ENCODE measurements at regions not wholly inside any gene's neighbourhood (a gene's known extent, or its start where the extent isn't known, plus 50 kb on each side); places are given as distances from the start of the nearest gene placed in this dataset.

- no peak for DNase-seq (ENCODE audit: low spot score)
Measured at GRCh38 chr12:87491598-87491997, 537.6 kb downstream of the C12orf50 start.

GRCh38 chr12:87491089-87491488, 538.1 kb downstream of the C12orf50 start:
- Histone ChIP-seq H3K4me3 (no peak overlapping the region), H3K27ac (no peak overlapping the region)
- no peak for TF ChIP-seq CTCF (IDR thresholded peaks at IDR 0.05)
- DNase-seq (ENCODE audit: low spot score): no peak

More at GRCh38 chr12:87491598-87491997, 537.6 kb downstream of the C12orf50 start:
- H3K4me3 ChIP-seq: no peak overlapping the region
- TF ChIP-seq CTCF (IDR thresholded peaks at IDR 0.05): no peak
- H3K27ac ChIP-seq: no peak overlapping the region

- Histone ChIP-seq H3K27ac (no peak overlapping the region), H3K4me3 (no peak overlapping the region)
- DNase-seq (ENCODE audit: low spot score): no peak
- no peak for TF ChIP-seq CTCF (IDR thresholded peaks at IDR 0.05)
Measured at GRCh38 chr12:87469295-87469694, 559.9 kb downstream of the C12orf50 start.

- Histone ChIP-seq H3K4me3 (no peak overlapping the region), H3K27ac (no peak overlapping the region)
- no peak for TF ChIP-seq CTCF (IDR thresholded peaks at IDR 0.05)
- no peak for DNase-seq (ENCODE audit: low spot score)
Measured at GRCh38 chr12:87467936-87468335, 561.3 kb downstream of the C12orf50 start.

GRCh38 chr12:87464565-87464964, 564.6 kb downstream of the C12orf50 start:
- TF ChIP-seq CTCF (IDR thresholded peaks at IDR 0.05): no peak
- no peak overlapping the region for H3K27ac ChIP-seq
- DNase-seq (ENCODE audit: low spot score): no peak
- H3K4me3 ChIP-seq: no peak overlapping the region

GRCh38 chr12:87444039-87444438, 585.2 kb downstream of the C12orf50 start:
- TF ChIP-seq CTCF (IDR thresholded peaks at IDR 0.05): no peak
- no peak overlapping the region for H3K27ac ChIP-seq

GRCh38 chr12:87441511-87441910, 587.7 kb downstream of the C12orf50 start:
- H3K4me3 ChIP-seq: no peak overlapping the region
- no peak for DNase-seq (ENCODE audit: low spot score)
- H3K27ac ChIP-seq: no peak overlapping the region
- no peak for TF ChIP-seq CTCF (IDR thresholded peaks at IDR 0.05)

More at GRCh38 chr12:87444039-87444438, 585.2 kb downstream of the C12orf50 start:
- no peak for DNase-seq (ENCODE audit: low spot score)
- no peak overlapping the region for H3K4me3 ChIP-seq

Data from coronary artery (tissue), 2 donors.